ENCODE measurements at regions not wholly inside any gene's neighbourhood (a gene's known extent, or its start where the extent isn't known, plus 50 kb on each side); places are given as distances from the start of the nearest gene placed in this dataset.

DNA sequence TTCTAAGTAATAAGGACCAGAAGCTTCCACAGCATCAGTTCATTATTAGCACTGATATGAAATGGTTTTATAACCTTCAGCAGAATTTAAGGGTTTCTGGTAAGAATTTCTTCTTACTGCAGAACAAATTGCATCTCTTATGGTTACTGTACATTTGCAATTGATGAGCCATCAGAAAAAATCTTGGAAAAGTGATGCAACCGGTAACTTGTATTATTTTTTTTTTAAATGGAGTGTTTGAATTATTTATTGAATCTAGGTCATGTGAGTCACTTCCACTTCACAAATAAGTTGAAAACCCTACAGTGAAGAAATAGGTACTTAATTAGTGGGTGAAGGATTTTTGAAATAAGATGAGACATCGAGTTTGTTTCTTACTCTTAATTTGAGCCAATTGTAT is 786.0 kb downstream of the TUSC7 start:
- no peak overlapping the region for H2BK5ac ChIP-seq (ENCODE audit: low read depth, low read length, poor library complexity)

DNA sequence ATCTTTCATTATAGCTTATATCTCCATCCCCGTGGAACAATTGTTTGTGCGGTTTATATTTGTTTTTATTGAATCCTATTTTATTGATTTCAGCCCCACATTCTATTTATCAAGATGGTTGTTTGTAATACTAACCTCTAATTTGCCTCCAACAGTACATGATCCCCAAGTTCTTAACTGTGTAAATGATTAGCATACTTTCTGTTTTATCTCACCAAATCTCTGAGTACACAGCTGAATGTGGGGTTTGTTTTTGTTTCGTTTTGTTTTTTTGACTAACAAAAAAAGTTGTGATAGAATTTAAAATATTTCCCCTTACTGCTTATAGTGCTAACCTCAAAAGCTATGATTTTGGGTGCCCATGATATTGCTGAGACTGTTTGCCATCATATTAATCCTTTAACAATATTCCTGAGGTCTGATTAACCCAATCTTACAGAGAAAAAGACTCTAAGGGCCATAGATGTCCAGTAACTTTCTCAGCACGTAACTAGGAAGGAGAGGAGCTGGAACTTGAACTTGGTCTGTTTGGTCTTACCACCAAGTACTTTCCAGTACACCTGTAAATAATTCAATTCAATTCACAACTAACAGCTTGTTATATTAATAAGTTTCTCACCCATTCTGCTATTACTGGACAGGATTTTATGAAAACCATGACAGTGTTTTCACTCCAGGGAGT is 789.8 kb downstream of the TUSC7 start:
- Histone ChIP-seq H4K8ac (ENCODE audit: low read depth, low read length) (no peak overlapping the region), H2BK12ac (ENCODE audit: low read length) (no peak overlapping the region), H3K4me3 (ENCODE audit: low read depth, low read length) (no peak overlapping the region), H3K4me2 (ENCODE audit: low read length) (no peak overlapping the region), H3K18ac (ENCODE audit: low read length) (no peak overlapping the region), H4K12ac (ENCODE audit: low read depth, low read length) (no peak overlapping the region), H3K23ac (ENCODE audit: low read length) (no peak overlapping the region), H3K9me3 (ENCODE audit: insufficient read depth, low read depth, low read length) (no peaks in the 10 kb centered on the region), H2BK120ac (ENCODE audit: insufficient read depth, low read length, poor library complexity) (no peak overlapping the region), H3K4me1 (ENCODE audit: control insufficient read depth in 1 of 2, insufficient read depth in 2 of 2, low read length in 2 of 2) (no peaks in the 10 kb centered on the region), H2AFZ (ENCODE audit: insufficient read depth, low read length, poor library complexity) (no peak overlapping the region), H3K9ac (ENCODE audit: low read length) (no peak overlapping the region), H3K79me2 (ENCODE audit: control insufficient read depth, insufficient read depth, low read length, poor library complexity) (no peaks in the 10 kb centered on the region), H3K36me3 (ENCODE audit: control insufficient read depth in 1 of 2, insufficient read depth in 2 of 2, low read length in 2 of 2) (no peaks in the 10 kb centered on the region), H3K14ac (ENCODE audit: low read length) (no peak overlapping the region), H2BK5ac (ENCODE audit: low read depth, low read length, poor library complexity) (no peak overlapping the region), H3K79me1 (ENCODE audit: low read length) (no peaks in the 10 kb centered on the region), H3K4ac (ENCODE audit: low read depth, low read length) (no peak overlapping the region), H3K27me3 (ENCODE audit: insufficient read depth, low read length) (no peaks in the 10 kb centered on the region), H3K27ac (ENCODE audit: low read depth, low read length) (no peak overlapping the region), H2AK5ac (ENCODE audit: low read length) (no peak overlapping the region), H4K91ac (ENCODE audit: low read depth, low read length) (no peak overlapping the region)
- WGBS (ENCODE audit: extremely low coverage, insufficient coverage, insufficient read length): no CpG with 5 or more reads among the region's 4 CpGs
- no peak for DNase-seq

More for the DNA sequence above, 786.0 kb downstream of the TUSC7 start:
- no peak for DNase-seq
- H2BK120ac ChIP-seq (ENCODE audit: insufficient read depth, low read length, poor library complexity): no peak overlapping the region
- no peak overlapping the region for H3K18ac ChIP-seq (ENCODE audit: low read length)
- no peaks in the 10 kb centered on the region for H3K79me2 ChIP-seq (ENCODE audit: control insufficient read depth, insufficient read depth, low read length, poor library complexity)
- H4K8ac ChIP-seq (ENCODE audit: low read depth, low read length): no peak overlapping the region
- H2BK12ac ChIP-seq (ENCODE audit: low read length): no peak overlapping the region
- no peak overlapping the region for H2AFZ ChIP-seq (ENCODE audit: insufficient read depth, low read length, poor library complexity)
- H4K12ac ChIP-seq (ENCODE audit: low read depth, low read length): no peak overlapping the region
- H3K36me3 ChIP-seq (ENCODE audit: control insufficient read depth in 1 of 2, insufficient read depth in 2 of 2, low read length in 2 of 2): no peaks in the 10 kb centered on the region
- H3K27me3 ChIP-seq (ENCODE audit: insufficient read depth, low read length): no peaks in the 10 kb centered on the region
- no peak overlapping the region for H4K91ac ChIP-seq (ENCODE audit: low read depth, low read length)
- H3K4ac ChIP-seq (ENCODE audit: low read depth, low read length): no peak overlapping the region
- H3K14ac ChIP-seq (ENCODE audit: low read length): no peak overlapping the region
- H3K9me3 ChIP-seq (ENCODE audit: insufficient read depth, low read depth, low read length): no peaks in the 10 kb centered on the region
- no peaks in the 10 kb centered on the region for H3K4me1 ChIP-seq (ENCODE audit: control insufficient read depth in 1 of 2, insufficient read depth in 2 of 2, low read length in 2 of 2)
- no peak overlapping the region for H2AK5ac ChIP-seq (ENCODE audit: low read length)
- H3K4me3 ChIP-seq (ENCODE audit: low read depth, low read length): no peak overlapping the region
- H3K23ac ChIP-seq (ENCODE audit: low read length): no peak overlapping the region
- H3K9ac ChIP-seq (ENCODE audit: low read length): no peak overlapping the region
- WGBS (ENCODE audit: extremely low coverage, insufficient coverage, insufficient read length): no CpG with 5 or more reads among the region's 2 CpGs
- no peak overlapping the region for H3K27ac ChIP-seq (ENCODE audit: low read depth, low read length)
- no peak overlapping the region for H3K4me2 ChIP-seq (ENCODE audit: low read length)
- no peaks in the 10 kb centered on the region for H3K79me1 ChIP-seq (ENCODE audit: low read length)

DNA sequence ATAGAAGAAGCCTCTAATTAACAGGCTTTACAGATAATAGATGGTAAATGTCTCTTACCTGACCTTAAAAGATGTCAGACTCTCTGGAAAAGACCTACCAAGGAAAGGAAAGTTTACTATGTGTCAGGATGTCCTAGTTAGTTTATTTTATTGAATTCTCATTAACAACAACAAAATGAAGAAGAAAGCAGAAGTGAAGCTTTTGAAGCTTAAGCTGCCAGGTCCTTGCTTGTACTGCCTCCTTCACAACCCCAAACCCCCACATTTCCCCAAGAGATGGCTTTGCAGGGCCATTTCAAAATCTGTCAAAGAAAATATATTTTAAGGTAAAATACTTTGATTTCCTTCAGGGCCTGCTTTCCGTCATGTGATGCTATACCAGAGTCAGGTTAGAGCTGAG is 798.4 kb downstream of the TUSC7 start:
- Histone ChIP-seq H3K14ac (ENCODE audit: low read length) (no peak overlapping the region), H4K8ac (ENCODE audit: low read depth, low read length) (no peak overlapping the region), H2BK120ac (ENCODE audit: insufficient read depth, low read length, poor library complexity) (no peak overlapping the region), H3K4ac (ENCODE audit: low read depth, low read length) (no peak overlapping the region), H3K36me3 (ENCODE audit: control insufficient read depth in 1 of 2, insufficient read depth in 2 of 2, low read length in 2 of 2) (no peaks in the 10 kb centered on the region), H3K18ac (ENCODE audit: low read length) (no peak overlapping the region), H3K4me1 (ENCODE audit: control insufficient read depth in 1 of 2, insufficient read depth in 2 of 2, low read length in 2 of 2) (no peaks in the 10 kb centered on the region), H2BK12ac (ENCODE audit: low read length) (no peak overlapping the region), H3K23ac (ENCODE audit: low read length) (no peak overlapping the region), H3K4me2 (ENCODE audit: low read length) (no peak overlapping the region), H4K12ac (ENCODE audit: low read depth, low read length) (no peak overlapping the region), H3K4me3 (ENCODE audit: low read depth, low read length) (no peak overlapping the region), H3K79me1 (ENCODE audit: low read length) (no peaks in the 10 kb centered on the region), H3K27me3 (ENCODE audit: insufficient read depth, low read length) (no peaks in the 10 kb centered on the region), H2AFZ (ENCODE audit: insufficient read depth, low read length, poor library complexity) (no peak overlapping the region), H2BK5ac (ENCODE audit: low read depth, low read length, poor library complexity) (no peak overlapping the region), H3K27ac (ENCODE audit: low read depth, low read length) (no peak overlapping the region), H3K9me3 (ENCODE audit: insufficient read depth, low read depth, low read length) (no peaks in the 10 kb centered on the region), H4K91ac (ENCODE audit: low read depth, low read length) (no peak overlapping the region), H3K79me2 (ENCODE audit: control insufficient read depth, insufficient read depth, low read length, poor library complexity) (no peaks in the 10 kb centered on the region), H2AK5ac (ENCODE audit: low read length) (no peak overlapping the region), H3K9ac (ENCODE audit: low read length) (no peak overlapping the region)
- DNase-seq: no peak
- no CpG with 5 or more reads among the region's 1 CpG for WGBS (ENCODE audit: extremely low coverage, insufficient coverage, insufficient read length)

DNA sequence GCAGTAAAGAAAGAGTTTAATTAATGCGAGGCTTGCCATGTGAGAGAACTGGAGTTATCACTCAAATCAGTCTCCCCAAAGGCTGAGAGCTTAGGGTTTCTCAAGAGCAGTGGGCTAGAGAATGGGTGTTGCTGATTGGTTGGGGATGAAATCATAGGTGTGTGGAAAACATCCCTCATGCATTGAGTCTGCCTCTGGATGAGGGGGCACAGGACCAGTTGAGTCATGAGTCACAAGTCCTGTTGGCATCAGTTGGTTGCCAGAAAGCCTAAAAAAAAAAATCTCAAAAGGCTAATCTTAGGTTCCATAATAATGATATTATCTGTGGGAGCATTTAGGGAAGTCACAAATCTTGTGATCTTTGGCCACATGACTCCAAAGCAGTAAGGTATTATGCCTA is 800.3 kb downstream of the TUSC7 start:
- no peak overlapping the region for H4K8ac ChIP-seq (ENCODE audit: low read depth, low read length)
- H4K12ac ChIP-seq (ENCODE audit: low read depth, low read length): no peak overlapping the region
- H3K4me2 ChIP-seq (ENCODE audit: low read length): no peak overlapping the region
- H3K4me1 ChIP-seq (ENCODE audit: control insufficient read depth in 1 of 2, insufficient read depth in 2 of 2, low read length in 2 of 2): no peaks in the 10 kb centered on the region
- no peak for DNase-seq
- no peaks in the 10 kb centered on the region for H3K9me3 ChIP-seq (ENCODE audit: insufficient read depth, low read depth, low read length)
- H3K4me3 ChIP-seq (ENCODE audit: low read depth, low read length): no peak overlapping the region
- no peak overlapping the region for H2BK120ac ChIP-seq (ENCODE audit: insufficient read depth, low read length, poor library complexity)
- H2BK5ac ChIP-seq (ENCODE audit: low read depth, low read length, poor library complexity): no peak overlapping the region
- H3K27me3 ChIP-seq (ENCODE audit: insufficient read depth, low read length): no peaks in the 10 kb centered on the region
- no peak overlapping the region for H3K18ac ChIP-seq (ENCODE audit: low read length)
- H3K27ac ChIP-seq (ENCODE audit: low read depth, low read length): no peak overlapping the region
- H3K79me2 ChIP-seq (ENCODE audit: control insufficient read depth, insufficient read depth, low read length, poor library complexity): no peaks in the 10 kb centered on the region
- H3K79me1 ChIP-seq (ENCODE audit: low read length): no peaks in the 10 kb centered on the region
- WGBS (ENCODE audit: extremely low coverage, insufficient coverage, insufficient read length): no CpG with 5 or more reads among the region's 1 CpG
- no peak overlapping the region for H2AK5ac ChIP-seq (ENCODE audit: low read length)
- H2AFZ ChIP-seq (ENCODE audit: insufficient read depth, low read length, poor library complexity): no peak overlapping the region
- H3K23ac ChIP-seq (ENCODE audit: low read length): no peak overlapping the region
- no peak overlapping the region for H2BK12ac ChIP-seq (ENCODE audit: low read length)
- H3K4ac ChIP-seq (ENCODE audit: low read depth, low read length): no peak overlapping the region
- no peaks in the 10 kb centered on the region for H3K36me3 ChIP-seq (ENCODE audit: control insufficient read depth in 1 of 2, insufficient read depth in 2 of 2, low read length in 2 of 2)
- no peak overlapping the region for H3K14ac ChIP-seq (ENCODE audit: low read length)
- no peak overlapping the region for H4K91ac ChIP-seq (ENCODE audit: low read depth, low read length)
- no peak overlapping the region for H3K9ac ChIP-seq (ENCODE audit: low read length)

Data from trophoblast cell (in vitro differentiated cells and primary cell).